IMR-90 (cell line): ENCODE measurements at regions not wholly inside any gene's neighbourhood (a gene's known extent, or its start where the extent isn't known, plus 50 kb on each side); places are given as distances from the start of the nearest gene placed in this dataset.

Source experiments
- ATAC-seq: fragments of 200-7000 bp; cut with Tn5 transposase; 2 replicates; pipeline ENCODE4 v1.9.1; 2020; ENCODE audit warnings: low read depth, mild to moderate bottlenecking, moderate library complexity
- BruUV-seq: library from RNA; stranded (reverse); fragments of 400-500 nt; replicated peaks from 2 replicates; lab custom pipeline; 2021; lab: Mats Ljungman, UMichigan
- CTCF ChIA-PET: fragments of 300-600 bp; formaldehyde crosslinking; extraction: SDS; loops from one replicate; lab custom pipeline; 2021; ENCODE audit warnings: antibody characterized with exemption; lab: Yijun Ruan, JAX
- POLR2A ChIA-PET: fragments of 300-600 bp; sonication (Branson Sonifier 250); formaldehyde crosslinking; loops from one replicate; lab custom pipeline; 2022; ENCODE audit warnings: antibody characterized with exemption; ENCODE audit not compliant: unreplicated experiment; lab: Charles Lee
- DNase-seq: peaks from one replicate; pipeline ENCODE4 v3.0.0; 2013
- H2AFZ ChIP-seq: replicated peaks from 2 replicates; pipeline ENCODE3; 2013; ENCODE audit warnings: low read length, mild to moderate bottlenecking; ENCODE audit not compliant: poor library complexity
- H2AK5ac ChIP-seq: 2 replicates; pipeline ENCODE4 v1.6.1; 2013; ENCODE audit warnings: low read depth, low read length, inconsistent platforms
- H2AK9ac ChIP-seq: replicated peaks from 2 replicates; pipeline ENCODE3; 2013; ENCODE audit warnings: mild to moderate bottlenecking, low read depth, low read length, moderate library complexity; ENCODE audit not compliant: poor library complexity
- H2BK120ac ChIP-seq: 2 replicates; pipeline ENCODE4 v1.6.1; 2013; ENCODE audit warnings: low read depth, low read length, inconsistent platforms
- H2BK15ac ChIP-seq: 3 replicates; pipeline ENCODE4 v1.6.1; 2013; ENCODE audit warnings: low read depth, low read length, inconsistent platforms
- H2BK20ac ChIP-seq: 2 replicates; pipeline ENCODE4 v1.6.1; 2013; ENCODE audit warnings: low read depth, mild to moderate bottlenecking, inconsistent platforms, low read length, moderate library complexity
- H2BK5ac ChIP-seq: 2 replicates; pipeline ENCODE4 v1.6.1; 2013; ENCODE audit warnings: mild to moderate bottlenecking, low read depth, low read length, inconsistent platforms; ENCODE audit not compliant: poor library complexity, severe bottlenecking
- H3K14ac ChIP-seq: replicated peaks from 2 replicates; pipeline ENCODE4 v1.6.1; 2013; ENCODE audit warnings: low read depth, low read length, inconsistent platforms
- H3K18ac ChIP-seq: 2 replicates; pipeline ENCODE4 v1.6.1; 2013; ENCODE audit warnings: low read depth, low read length, control low read depth
- H3K23ac ChIP-seq: 2 replicates; pipeline ENCODE4 v1.6.1; 2013; ENCODE audit warnings: low read depth, low read length, inconsistent platforms
- H3K27ac ChIP-seq: 2 replicates; pipeline ENCODE4 v1.5.1; 2013; ENCODE audit warnings: mild to moderate bottlenecking, control low read depth, low read length; ENCODE audit not compliant: insufficient read depth
- H3K27me3 ChIP-seq: 2 replicates; pipeline ENCODE4 v1.6.1; 2013; ENCODE audit warnings: low read length; ENCODE audit not compliant: control insufficient read depth, insufficient read depth
- H3K36me3 ChIP-seq: 2 replicates; pipeline ENCODE4 v1.6.1; 2013; ENCODE audit warnings: low read length, mixed read lengths; ENCODE audit not compliant: control insufficient read depth, insufficient read depth
- H3K4ac ChIP-seq: 2 replicates; pipeline ENCODE4 v1.6.1; 2013; ENCODE audit warnings: low read depth, low read length, inconsistent platforms
- H3K4me1 ChIP-seq: 2 replicates; pipeline ENCODE4 v1.6.1; 2013; ENCODE audit warnings: low read length, mixed read lengths; ENCODE audit not compliant: control insufficient read depth, insufficient read depth
- H3K4me2 ChIP-seq: 2 replicates; pipeline ENCODE4 v1.6.1; 2013; ENCODE audit warnings: low read depth, mild to moderate bottlenecking, control low read depth, low read length, moderate library complexity
- H3K4me3 ChIP-seq: 2 replicates; pipeline ENCODE4 v1.5.1; 2013; ENCODE audit warnings: low read depth, mild to moderate bottlenecking, control low read depth, low read length, moderate library complexity; ENCODE audit not compliant: insufficient read depth
- H3K56ac ChIP-seq: 2 replicates; pipeline ENCODE4 v1.6.1; 2013; ENCODE audit warnings: low read length, inconsistent platforms; ENCODE audit not compliant: insufficient read depth; ENCODE audit errors: extremely low read depth
- H3K79me1 ChIP-seq, 2 experiments: 2 replicates each; pipeline ENCODE4 v1.6.1; 2013; ENCODE audit warnings: low read length in 2 of 2, inconsistent platforms in 1 of 2, low read depth in 1 of 2
- H3K9ac ChIP-seq: 2 replicates; pipeline ENCODE4 v1.6.1; 2013; ENCODE audit warnings: low read depth, low read length, control low read depth
- H3K9me1 ChIP-seq: 2 replicates; pipeline ENCODE4 v1.6.1; 2013; ENCODE audit warnings: low read length, inconsistent platforms; ENCODE audit not compliant: insufficient read depth
- H3K9me3 ChIP-seq: 2 replicates; pipeline ENCODE4 v1.6.1; 2013; ENCODE audit warnings: low read length; ENCODE audit not compliant: control insufficient read depth, insufficient read depth
- H4K20me1 ChIP-seq: 2 replicates; pipeline ENCODE4 v1.6.1; 2013; ENCODE audit warnings: low read length, inconsistent platforms; ENCODE audit not compliant: insufficient read depth
- H4K5ac ChIP-seq: 2 replicates; pipeline ENCODE4 v1.6.1; 2013; ENCODE audit warnings: mild to moderate bottlenecking, low read depth, low read length, control low read depth
- H4K8ac ChIP-seq, 2 experiments: 2 replicates each; pipeline ENCODE4 v1.6.1; 2013; ENCODE audit warnings: low read depth in 2 of 2, low read length in 2 of 2, control low read depth in 1 of 2, inconsistent platforms in 1 of 2
- H4K91ac ChIP-seq: 2 replicates; pipeline ENCODE4 v1.6.1; 2013; ENCODE audit warnings: low read depth, low read length, inconsistent platforms; ENCODE audit not compliant: insufficient read depth
- CEBPB ChIP-seq: IDR thresholded peaks from 2 replicates; pipeline ENCODE4 v1.6.1; 2012; ENCODE audit warnings: low read depth, low read length, improper control_type of control experiment
- MXI1 ChIP-seq: IDR thresholded peaks from 2 replicates; pipeline ENCODE4 v1.6.1; 2012; ENCODE audit warnings: low read depth, mild to moderate bottlenecking, low read length, moderate library complexity, borderline replicate concordance
- WGBS, 2 experiments: methylation state at CpG; one replicate each; pipeline versions ENCODE4 v1.1.5 to v1.1.7; 2013; ENCODE audit warnings: missing lambda C conversion rate in 2 of 2; ENCODE audit not compliant: insufficient read length in 1 of 2; ENCODE audit errors: extremely low coverage in 2 of 2; 5-methylcytosine and 5-hydroxymethylcytosine counted together
- dilution Hi-C: fragments of 300-500 bp; cut with HindIII; formaldehyde crosslinking; loops from one replicate; pipeline ENCODE4 v1.14.3; 2018; ENCODE audit warnings: low sequenced_read_pairs; ENCODE audit not compliant: unreplicated experiment
- in situ Hi-C: fragments of 300-500 bp; cut with MboI; formaldehyde crosslinking; loops from 3 replicates; pipeline ENCODE4 v1.14.3; 2019; ENCODE audit warnings: low sequenced_read_pairs, inconsistent platforms, mixed read lengths
- intact Hi-C: fragments of 100-400 bp; cut with micrococcal nuclease; formaldehyde crosslinking; loops from 2 replicates; pipeline ENCODE4 v1.10.0; 2022
- TF ChIP-seq, protein P1 (sequence below): fragments of 150-350 bp; IDR thresholded peaks from 2 replicates; pipeline ENCODE4 v1.6.1; 2016; ENCODE audit warnings: low read depth, mild to moderate bottlenecking, low read length, moderate library complexity, borderline replicate concordance

GRCh38 chr10:57799625-57800024 lies 468.1 kb downstream of the IPMK start:
- TF ChIP-seq MXI1 (no peak), CEBPB (peak; percentile 39; the same call in 1 of the 2 replicates)
- TF ChIP-seq, protein P1, sequence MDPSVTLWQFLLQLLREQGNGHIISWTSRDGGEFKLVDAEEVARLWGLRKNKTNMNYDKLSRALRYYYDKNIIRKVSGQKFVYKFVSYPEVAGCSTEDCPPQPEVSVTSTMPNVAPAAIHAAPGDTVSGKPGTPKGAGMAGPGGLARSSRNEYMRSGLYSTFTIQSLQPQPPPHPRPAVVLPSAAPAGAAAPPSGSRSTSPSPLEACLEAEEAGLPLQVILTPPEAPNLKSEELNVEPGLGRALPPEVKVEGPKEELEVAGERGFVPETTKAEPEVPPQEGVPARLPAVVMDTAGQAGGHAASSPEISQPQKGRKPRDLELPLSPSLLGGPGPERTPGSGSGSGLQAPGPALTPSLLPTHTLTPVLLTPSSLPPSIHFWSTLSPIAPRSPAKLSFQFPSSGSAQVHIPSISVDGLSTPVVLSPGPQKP = no peak
- POLR2A ChIA-PET = no interaction called here
- Histone ChIP-seq H3K27me3 (no peaks in the 10 kb centered on the region), H3K18ac (no peak overlapping the region), H3K9ac (no peak overlapping the region), H4K5ac (no peak overlapping the region), H2BK15ac (no peak overlapping the region), H3K9me3 (no peaks in the 10 kb centered on the region), H3K23ac (no peak overlapping the region), H3K56ac (no peak overlapping the region), H3K4me3 (no peak overlapping the region), H3K4me1 (no peaks in the 10 kb centered on the region), H2BK5ac (no peak overlapping the region), H3K36me3 (no peaks in the 10 kb centered on the region), H2AK5ac (no peak overlapping the region), H4K8ac (no peak overlapping the region), H4K20me1 (no peaks in the 10 kb centered on the region), H3K4ac (no peak overlapping the region), H3K27ac (no peak overlapping the region), H2BK120ac (no peak overlapping the region), H3K79me1 (no peaks in the 10 kb centered on the region), H4K91ac (no peak overlapping the region), H2BK20ac (no peak overlapping the region), H2AFZ (no peak overlapping the region), H2AK9ac (no peak overlapping the region), H3K9me1 (no peaks in the 10 kb centered on the region), H3K14ac (no peak overlapping the region), H3K4me2 (no peak overlapping the region)
- dilution Hi-C loops (no loop called here), in situ Hi-C loops (no loop called here), intact Hi-C loops (no loop called here)
- ATAC-seq = no peak
- CTCF ChIA-PET = no interaction called here
- no peak for DNase-seq
- WGBS, 2 experiments = no CpG with 5 or more reads among the region's 3 CpGs
- BruUV-seq = no TSS peak
